NCI-H2029 (cell line): ENCODE measurements at regions not wholly inside any gene's neighbourhood (a gene's known extent, or its start where the extent isn't known, plus 50 kb on each side); places are given as distances from the start of the nearest gene placed in this dataset.
"Not testable (repeated sequence)": the region's sequence is repeated elsewhere in the genome, so short reads cannot be mapped to it uniquely, and the experiment has no call there.

Experiments used
- DNase-seq: peaks from one replicate; lab custom pipeline; 2025; lab: John Stamatoyannopoulos, UW

GRCh38 chr9:34793428-34793827 is 83.5 kb upstream of the CCL21 start:
- DNase-seq: no peak

- DNase-seq: no peak
Measured at GRCh38 chr9:34783951-34784487, 74.1 kb upstream of the CCL21 start.

GRCh38 chr9:34782372-34782771 is 72.4 kb upstream of the CCL21 start:
- DNase-seq: no peak

GRCh38 chr9:34777666-34778065 is 67.7 kb upstream of the CCL21 start:
- no peak for DNase-seq

- no peak for DNase-seq
Measured at GRCh38 chr9:34773955-34774354, 64.0 kb upstream of the CCL21 start.

- no peak for DNase-seq
Measured at GRCh38 chr9:34773306-34773910, 63.5 kb upstream of the CCL21 start.

- no peak for DNase-seq
Measured at GRCh38 chr9:34771007-34771406, 61.1 kb upstream of the CCL21 start.

GRCh38 chr9:34767087-34767486 is 57.2 kb upstream of the CCL21 start:
- not testable (repeated sequence) for DNase-seq

- DNase-seq: not testable (repeated sequence)
Measured at GRCh38 chr9:34760196-34761040, 50.5 kb upstream of the CCL21 start.
